GM18873 (cell line): ENCODE measurements at regions not wholly inside any gene's neighbourhood (a gene's known extent, or its start where the extent isn't known, plus 50 kb on each side); places are given as distances from the start of the nearest gene placed in this dataset.

Experiments
- ATAC-seq: cut with Tn5 transposase; IDR thresholded peaks from one replicate; pipeline ENCODE4 v1.9.1; 2021; ENCODE audit warnings: mild to moderate bottlenecking, moderate library complexity, moderate number of reproducible peaks; ENCODE audit not compliant: unreplicated experiment, low FRiP score

DNA sequence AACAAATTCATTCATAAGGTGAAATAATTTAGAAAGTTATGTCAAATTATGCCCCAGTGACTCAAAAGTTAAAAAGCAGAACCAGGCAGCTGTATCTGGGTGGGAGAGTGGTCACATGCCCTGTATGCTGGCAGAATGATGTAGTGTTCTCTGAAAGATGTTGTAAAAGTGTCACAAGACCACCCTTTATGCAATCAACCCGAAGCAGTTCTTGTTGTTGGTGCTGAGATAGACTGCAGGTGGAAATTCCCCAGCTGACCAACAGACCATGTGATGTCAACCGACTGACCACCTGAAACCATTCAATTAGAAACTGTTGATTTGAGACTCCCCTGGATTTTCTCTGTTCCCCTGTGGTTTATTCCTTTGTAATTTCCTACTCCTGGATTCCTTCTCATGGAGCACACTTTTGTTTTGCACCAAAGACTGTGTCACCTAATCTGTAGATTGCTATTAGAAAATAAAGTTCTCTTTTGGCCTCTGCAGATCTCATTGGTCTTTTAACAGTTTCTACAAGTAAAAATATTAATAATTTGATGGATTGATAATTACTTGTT, 1341.3 kb upstream of the LRRTM1 start:
- ATAC-seq = no peak

DNA sequence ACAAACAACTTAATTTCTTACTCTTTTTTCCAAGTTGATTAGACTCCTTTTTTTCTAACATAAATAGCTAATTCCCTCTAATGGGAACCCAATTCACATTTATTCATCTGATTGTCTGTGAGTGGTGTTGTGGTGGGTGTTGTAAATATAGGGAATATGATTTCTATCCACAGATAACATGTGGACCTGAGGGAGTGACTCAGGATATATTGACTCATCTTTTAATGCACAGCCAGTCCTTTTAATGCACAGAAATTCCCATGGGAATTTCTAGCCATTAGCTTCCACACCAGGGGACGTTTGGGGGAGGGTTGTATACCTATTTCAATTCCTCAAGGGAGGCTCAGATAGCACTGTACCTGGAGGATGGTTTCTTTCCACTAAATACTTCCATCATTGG, 1339.6 kb upstream of the LRRTM1 start:
- no peak for ATAC-seq

DNA sequence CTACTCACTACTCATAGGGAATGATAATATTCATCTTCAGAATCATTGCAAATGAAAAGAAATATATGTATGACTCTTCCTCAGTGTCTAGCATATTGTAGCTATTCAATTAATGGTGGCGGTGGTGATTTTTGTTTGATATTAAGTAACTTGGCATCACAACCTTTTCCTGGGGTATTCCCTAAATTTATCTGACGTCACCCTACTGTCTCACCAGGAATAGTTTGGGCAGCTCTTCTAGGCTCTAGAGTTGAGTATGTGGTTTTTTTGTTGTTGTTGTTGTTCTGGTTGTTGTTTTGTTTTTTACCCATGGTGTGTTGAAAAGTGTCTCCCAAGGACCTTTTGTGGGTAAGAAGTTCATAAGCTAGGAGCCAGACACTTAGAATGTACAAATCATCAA, 1320.3 kb upstream of the LRRTM1 start:
- ATAC-seq = no peak

DNA sequence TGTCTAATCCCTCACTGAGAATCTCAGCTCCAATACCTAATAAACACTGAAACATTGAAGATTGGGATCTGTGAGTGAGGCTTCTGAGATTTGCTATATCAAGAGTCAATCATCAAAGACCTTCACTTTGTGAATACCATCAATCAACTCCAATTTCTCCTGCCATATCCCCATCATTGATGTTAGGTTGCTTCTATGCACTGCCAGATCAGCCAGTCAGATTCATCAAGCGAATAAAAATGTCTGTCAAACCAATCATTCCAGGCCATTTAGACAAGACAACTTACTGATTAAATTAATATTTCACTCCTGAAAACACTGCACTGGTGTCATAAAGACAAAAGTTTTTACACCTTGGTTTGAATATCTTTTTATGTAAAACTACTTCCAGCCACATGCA, 1295.5 kb upstream of the LRRTM1 start:
- ATAC-seq = no peak

DNA sequence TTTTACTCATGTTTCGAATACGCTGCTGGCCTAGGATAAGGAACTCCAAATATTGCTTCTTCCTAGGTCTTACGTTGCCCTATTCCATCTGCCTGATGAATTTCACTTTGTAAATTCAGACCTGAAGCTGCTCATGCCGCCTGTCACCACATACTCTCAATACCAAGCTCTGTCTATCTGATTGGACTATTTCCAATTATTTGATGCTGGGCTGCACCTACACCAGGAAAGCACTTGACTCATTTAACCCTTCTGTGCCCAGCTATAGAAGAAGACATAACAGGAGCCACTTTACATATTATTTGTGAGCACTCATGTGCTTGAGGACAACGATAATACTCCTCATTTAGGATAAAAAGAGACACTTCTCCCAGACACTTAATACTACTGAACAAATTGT, 1293.9 kb upstream of the LRRTM1 start:
- no peak for ATAC-seq

DNA sequence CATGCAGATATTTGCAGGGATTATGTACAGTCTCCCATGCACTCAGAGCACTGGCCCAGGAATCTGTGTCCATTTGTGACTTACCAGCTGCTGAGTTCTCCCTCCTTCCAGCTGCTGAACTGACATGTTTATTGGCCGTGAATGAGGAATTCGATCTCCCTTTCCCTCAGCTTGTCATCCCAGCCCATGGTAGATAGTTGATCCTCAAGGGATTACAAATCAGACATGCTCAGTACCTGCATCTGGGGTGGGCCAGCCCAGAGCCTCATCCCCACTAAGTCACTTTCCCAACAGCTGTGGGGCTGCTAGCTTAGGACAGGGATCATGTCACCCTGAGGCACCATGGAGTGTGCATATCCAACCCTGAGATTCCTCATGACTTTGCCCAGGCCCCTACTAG, 1284.9 kb upstream of the LRRTM1 start:
- no peak for ATAC-seq

DNA sequence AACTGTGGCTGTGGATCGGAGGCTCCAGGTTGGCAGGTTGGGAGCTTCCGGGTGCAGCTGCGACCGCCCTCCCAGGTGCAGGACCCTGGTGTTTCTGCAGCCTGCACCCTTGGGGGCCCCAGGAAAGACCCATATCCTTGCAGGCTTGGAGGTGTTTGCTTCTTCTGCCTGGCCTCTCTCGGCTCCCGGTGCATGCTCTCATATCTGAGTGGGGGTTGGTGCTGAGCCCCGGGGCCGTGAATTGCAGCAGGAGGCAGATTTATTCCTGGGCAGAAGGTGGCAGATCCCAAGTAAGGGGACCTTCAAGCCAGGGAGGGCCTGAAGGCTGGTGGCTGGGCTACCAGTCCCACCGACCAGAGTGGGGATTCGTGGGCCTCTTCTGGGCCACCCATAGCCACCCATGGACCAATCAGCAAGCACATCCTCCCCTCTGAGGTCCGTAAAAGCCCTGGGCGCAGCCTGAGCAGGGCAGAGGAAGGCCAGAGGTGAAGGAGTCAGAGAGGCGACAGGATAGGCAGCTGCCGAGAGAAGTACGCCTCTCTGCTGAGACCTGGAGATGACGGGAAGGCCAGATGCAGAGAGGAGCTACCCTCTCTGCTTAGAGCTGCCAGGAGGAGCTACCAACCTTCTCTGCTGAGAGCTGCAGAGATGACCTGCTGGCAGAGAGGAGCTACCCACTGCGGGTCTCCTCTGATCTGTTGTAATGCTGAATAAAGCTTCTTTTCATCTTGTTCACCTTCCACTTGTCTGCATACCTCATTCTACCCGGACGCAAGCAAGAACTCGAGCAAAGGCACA, 1279.0 kb upstream of the LRRTM1 start:
- no peak for ATAC-seq

DNA sequence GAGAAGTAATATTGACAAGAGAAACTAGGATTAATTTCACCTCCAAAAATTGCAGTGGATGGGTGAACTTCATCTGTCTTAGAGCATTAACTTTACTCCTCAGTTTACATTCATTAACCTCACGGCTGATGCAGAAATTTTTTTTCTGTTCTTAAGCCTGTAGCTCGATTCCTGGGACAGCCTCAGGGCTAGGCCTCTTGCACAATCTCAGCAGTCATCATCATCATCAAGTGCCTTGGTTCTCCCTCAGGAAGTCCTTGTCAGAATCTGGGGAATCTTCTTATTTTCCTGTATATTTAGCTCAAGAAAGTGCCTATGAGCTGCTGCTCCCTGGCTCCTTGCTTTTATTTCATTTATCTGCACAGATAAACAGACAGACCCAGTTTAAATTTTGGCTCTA, 1272.2 kb upstream of the LRRTM1 start:
- no peak for ATAC-seq

DNA sequence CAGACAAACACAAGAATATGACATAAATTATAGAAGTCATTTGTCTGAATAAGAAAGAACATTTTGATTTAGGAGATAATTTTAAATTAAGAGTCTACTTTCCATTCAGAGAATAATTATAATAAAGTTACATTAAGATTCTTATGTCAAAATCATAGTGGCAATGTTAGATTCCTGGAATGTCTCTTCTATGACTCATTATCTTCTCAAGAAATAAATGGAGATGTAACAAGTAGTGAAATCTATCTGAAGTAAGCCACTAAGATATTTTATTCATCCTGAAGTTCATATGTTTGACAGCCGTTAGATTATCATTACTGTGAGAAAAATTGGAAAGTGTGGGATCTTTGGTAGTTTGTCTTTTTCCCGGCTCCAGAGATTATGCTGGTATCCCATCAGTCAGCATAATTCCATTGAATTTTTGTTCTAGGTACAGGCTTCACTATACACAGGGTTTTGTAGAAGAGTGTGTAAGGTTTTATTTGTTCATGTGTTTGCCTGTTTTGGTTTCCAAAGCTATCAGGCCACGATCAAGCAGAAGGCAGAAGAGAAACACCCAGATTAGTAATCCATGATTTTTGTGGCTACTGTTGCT, 1246.6 kb upstream of the LRRTM1 start:
- no peak for ATAC-seq

DNA sequence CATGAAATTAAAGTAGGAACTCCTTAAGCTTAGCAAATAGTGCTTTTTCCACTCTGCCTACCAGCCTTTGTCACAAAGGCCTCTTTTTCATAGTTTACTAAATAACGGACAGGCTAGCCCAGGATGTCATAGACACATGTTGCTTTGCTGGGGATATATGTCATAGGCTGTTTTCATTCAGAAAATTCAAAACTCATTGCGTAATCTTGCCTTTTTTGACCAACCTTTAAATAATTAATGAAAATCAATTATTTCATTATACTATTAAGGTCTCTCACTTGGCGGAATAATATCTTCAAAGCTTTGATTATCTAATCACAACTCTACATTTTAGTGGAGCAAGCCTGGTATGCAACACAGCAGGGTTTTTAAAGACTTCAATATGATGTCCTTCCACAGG, 1245.7 kb upstream of the LRRTM1 start:
- no peak for ATAC-seq

DNA sequence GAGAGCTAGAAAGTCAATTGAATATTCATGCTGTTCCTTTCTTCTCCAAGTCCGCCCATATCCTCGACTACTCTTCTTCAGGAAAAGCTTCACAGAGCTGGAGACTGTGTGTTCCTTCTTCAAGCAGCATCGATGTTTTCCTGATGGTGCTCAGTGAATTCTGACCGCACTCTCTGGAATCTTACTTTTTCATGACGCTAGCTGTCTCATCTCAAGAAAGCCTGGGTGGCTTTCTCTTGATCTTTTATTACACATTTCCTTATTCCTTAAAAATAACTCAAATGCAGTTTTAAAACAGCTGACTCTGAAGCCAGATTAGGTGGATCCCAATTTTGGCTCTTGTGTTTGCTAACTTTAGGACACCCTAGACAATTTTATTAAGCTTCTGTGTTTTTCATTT, 1245.1 kb upstream of the LRRTM1 start:
- ATAC-seq = no peak

DNA sequence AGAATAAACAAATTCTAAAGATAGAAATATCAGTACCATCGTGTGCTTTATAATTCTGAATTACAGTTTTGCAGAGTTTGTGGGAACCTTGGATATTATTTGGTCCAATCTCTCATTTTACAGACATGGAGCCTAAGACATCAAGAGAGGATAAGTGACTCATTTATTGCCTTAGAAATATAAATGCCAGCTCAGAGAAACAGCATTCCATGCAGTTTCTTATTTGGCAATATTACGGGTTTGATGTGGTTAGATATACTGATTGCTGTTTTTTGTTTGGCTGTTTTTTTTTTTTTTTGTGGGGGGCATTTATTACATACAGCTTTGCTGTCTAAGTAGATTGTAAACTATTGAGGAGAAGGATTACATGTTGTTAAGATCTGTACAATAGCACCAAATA, 1241.1 kb upstream of the LRRTM1 start:
- no peak for ATAC-seq

DNA sequence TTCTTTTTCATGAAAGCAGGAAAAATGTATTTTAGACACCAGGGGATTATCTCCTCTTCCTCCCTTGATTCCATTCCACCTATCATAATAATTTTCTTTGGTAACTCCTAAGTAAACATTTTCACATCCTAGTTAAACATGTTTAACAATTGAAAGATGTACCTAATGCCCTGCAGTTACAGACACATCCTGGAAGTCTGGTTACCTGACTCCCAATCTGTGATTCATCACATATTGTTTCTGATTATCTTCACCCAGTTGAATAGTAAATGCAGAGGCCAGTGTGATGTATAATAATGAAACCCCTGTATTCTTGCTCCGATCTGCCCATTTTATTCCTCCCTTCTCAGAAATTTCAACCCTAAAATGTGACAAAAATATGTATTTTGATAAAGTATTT, 1237.6 kb upstream of the LRRTM1 start:
- ATAC-seq = no peak

DNA sequence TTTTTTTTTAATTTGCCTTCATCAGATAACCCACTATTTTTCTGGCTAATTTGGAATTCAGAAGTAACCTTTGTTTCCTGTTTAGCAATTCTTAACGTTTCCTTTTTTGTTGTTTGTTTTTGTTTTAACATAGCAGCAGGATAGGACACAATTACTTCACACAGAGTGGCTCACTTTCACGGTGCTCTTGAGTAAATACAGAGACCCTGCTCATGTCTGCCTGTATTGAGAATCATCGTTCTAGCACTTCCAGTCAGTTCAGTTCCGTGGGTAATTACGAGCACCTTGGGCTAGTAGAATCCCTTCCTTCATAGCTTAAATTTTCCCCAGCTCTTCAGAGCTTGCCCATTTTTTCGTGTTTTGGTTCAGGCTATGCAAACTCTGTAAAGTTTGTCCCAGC, 1225.4 kb upstream of the LRRTM1 start:
- ATAC-seq = no peak

DNA sequence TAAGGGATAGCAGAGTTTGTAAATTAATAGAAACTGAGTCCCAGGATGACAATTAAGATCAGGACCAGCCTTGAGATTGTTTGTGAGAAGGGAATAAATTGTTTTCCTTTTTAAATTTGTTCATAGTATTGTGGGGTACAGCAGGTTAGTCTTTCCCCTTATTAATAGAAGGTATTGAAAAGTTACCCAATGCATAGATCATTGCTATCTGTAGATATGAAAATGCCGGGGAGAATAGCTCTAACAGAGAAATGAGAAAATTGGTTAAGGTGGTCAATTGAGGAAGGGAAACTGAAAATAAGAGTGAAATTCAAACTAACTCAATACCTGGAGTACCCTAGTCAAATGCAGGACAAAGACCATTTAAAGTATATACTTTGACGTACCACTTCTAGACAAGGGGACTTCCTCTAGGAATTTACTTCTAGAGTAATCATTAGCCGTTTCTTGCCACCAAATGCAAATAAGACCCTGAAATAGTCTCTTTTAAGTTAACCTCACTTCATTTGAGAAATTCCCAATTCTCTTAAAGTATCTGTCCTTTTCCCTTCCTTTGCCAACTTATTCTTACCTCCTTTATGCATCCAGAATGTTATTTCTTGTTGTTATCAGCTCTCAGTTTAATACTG, 1224.4 kb upstream of the LRRTM1 start:
- peak; percentile 68 for ATAC-seq

DNA sequence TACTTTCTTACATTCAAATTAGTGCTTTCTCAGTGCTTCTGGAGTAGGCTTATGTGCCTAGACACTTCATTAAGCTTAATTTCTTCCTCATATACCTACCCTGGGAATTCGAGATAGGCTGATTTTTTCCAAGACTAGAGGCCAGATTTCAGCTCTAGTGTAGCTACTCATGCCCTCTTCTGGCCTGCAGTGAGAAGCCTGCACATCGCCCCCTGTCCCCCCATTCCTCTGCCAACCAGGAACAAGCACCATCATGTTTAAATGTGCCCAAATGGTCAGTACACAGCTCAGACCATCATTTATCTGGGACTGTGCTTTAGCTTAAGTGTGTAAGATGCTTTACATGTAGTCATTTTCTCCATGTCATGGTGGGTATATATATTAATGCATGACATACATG, 1218.8 kb upstream of the LRRTM1 start:
- ATAC-seq = no peak

DNA sequence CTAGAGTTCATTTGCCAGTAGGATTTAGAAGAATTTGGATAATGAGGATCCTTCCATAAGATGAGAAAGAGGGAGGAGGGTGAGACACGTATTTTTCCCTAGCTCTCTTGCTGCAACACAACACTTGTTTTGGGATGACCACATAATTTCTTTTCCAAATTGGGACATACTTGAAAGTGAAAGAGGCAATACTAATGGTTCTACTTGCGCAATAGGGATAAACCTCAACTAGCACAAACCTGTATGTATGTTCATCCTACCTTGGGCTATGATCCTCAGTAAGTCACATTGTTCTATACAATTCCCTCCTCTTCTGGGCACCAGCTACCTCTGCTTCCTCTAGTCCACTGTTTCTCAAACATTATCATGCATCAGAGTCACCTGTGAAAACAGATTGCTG, 1208.8 kb upstream of the LRRTM1 start:
- ATAC-seq = no peak

DNA sequence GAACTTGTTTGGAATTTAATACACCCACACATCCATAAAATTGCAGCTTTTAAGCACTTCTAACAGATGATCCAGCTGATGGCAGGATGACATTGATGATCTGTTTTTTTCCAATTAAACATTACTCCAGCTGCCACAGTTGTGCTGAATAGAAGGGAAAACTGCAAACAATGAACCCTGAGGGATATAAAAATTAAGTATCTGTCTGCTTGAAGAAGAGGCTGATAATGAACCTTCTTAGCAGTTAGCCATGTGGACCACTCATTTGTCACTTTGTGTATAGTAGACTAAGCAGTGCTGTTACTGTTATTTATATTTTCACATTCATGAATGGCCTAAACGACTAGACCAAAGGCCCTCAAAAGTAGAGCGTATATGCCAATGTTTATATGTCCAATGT, 1201.0 kb upstream of the LRRTM1 start:
- ATAC-seq = no peak

DNA sequence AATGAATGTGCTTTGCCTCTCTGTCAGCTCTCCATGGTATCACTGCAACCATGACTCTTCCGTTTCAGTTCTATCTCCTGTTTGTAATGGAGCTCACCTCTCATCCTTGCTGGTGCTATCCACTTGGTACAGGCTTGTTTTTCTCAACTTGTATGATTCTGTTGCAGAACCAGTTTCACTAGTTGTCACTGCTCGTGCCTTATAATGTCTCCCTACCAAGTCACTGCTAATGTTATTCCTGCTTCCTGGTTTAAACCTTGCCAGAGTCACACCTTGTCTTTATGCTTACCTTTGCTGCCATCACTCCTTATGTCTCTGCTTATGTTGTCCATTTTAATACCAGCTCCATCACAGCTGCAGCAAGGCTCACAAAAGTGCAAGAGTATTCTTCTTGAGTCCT, 1191.0 kb upstream of the LRRTM1 start:
- ATAC-seq = no peak

DNA sequence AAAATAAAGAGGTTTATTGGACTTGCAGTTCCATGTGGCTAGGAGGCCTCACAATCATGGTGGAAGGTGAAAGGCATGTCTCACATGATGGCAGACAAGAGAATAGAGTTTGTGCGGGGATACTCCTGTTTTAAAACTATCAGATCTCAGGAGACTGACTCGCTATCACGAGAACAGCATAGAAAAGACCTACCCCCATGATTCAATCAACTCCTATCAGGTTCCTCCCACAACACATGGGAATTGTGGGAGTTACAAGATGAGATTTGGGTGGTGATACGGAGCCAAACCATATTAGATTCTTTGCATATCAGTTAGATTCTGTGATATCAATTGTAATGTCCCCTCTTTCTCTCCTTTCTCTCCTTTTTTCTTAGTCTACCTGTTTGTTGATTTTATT, 1178.7 kb upstream of the LRRTM1 start:
- ATAC-seq = no peak

DNA sequence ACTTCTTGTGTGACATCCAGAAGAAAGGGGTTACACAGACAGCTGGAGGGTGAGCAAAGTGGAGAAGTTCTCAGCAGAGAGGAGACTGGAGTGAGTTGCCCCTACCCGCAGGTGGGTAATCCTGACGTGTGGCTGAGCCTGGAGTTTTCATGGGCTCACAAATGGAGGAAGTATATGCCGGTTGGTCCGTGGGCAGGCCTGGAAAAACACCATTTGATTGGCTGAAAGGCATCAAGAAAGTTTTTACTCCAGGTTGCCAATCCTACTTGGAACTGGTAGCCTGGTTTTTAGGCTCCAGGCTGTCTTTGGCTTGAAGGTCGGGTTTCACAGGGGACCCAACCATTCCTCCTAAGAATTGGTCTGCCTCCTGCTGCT, 1177.4 kb upstream of the LRRTM1 start:
- no peak for ATAC-seq
